SU-DHL-6 (cell line): ENCODE measurements at regions not wholly inside any gene's neighbourhood (a gene's known extent, or its start where the extent isn't known, plus 50 kb on each side); places are given as distances from the start of the nearest gene placed in this dataset.

Experiments used
- H2AFZ ChIP-seq: fragments of 200-600 bp; sonication (generic); 2 replicates; pipeline ENCODE4 v1.6.1; 2014; ENCODE audit warnings: low read depth, mild to moderate bottlenecking, moderate library complexity, mixed read lengths, antibody characterized with exemption, low read length; ENCODE audit not compliant: severe bottlenecking
- H3F3A ChIP-seq: fragments of 200-600 bp; shearing (Covaris generic); 2 replicates; pipeline ENCODE4 v1.6.0; 2016; ENCODE audit warnings: antibody characterized with exemption, mild to moderate bottlenecking; ENCODE audit not compliant: insufficient read depth
- H3K27ac ChIP-seq: fragments of 200-600 bp; sonication (generic); 2 replicates; pipeline ENCODE4 v1.5.1; 2016; ENCODE audit warnings: low read depth, mild to moderate bottlenecking, low read length, moderate library complexity, mixed read lengths
- H3K27me3 ChIP-seq: fragments of 200-600 bp; sonication (generic), shearing (Covaris generic); 2 replicates; pipeline ENCODE4 v1.6.0; 2014; ENCODE audit warnings: mild to moderate bottlenecking, low read length
- H3K36me3 ChIP-seq: fragments of 200-600 bp; sonication (generic); 2 replicates; pipeline ENCODE4 v1.6.1; 2014; ENCODE audit warnings: mild to moderate bottlenecking, low read length, mixed read lengths
- H3K4me2 ChIP-seq: fragments of 300-600, 200-600 bp; shearing (Covaris generic), sonication (generic); 2 replicates; pipeline ENCODE4 v1.6.0; 2014; ENCODE audit warnings: low read length, low read depth, mild to moderate bottlenecking; ENCODE audit not compliant: poor library complexity, severe bottlenecking
- H3K4me3 ChIP-seq: fragments of 200-600 bp; sonication (generic); 2 replicates; pipeline ENCODE4 v1.5.1; 2014; ENCODE audit warnings: antibody characterized with exemption, low read length, mild to moderate bottlenecking, mixed read lengths; ENCODE audit not compliant: insufficient read depth, poor library complexity, severe bottlenecking
- H3K79me2 ChIP-seq: fragments of 200-600 bp; sonication (generic); 2 replicates; pipeline ENCODE4 v1.6.1; 2014; ENCODE audit warnings: mild to moderate bottlenecking, low read length, moderate library complexity; ENCODE audit not compliant: insufficient read depth
- H3K9ac ChIP-seq: fragments of 200-600 bp; sonication (generic); 2 replicates; pipeline ENCODE4 v1.7.0; 2014; ENCODE audit warnings: mild to moderate bottlenecking, low read length
- H3K9me2 ChIP-seq: fragments of 200-600 bp; sonication (generic); replicated peaks from 2 replicates; pipeline ENCODE4 v1.6.1; 2014; ENCODE audit warnings: low read length; ENCODE audit not compliant: insufficient read depth
- H3K9me3 ChIP-seq: fragments of 200-600 bp; sonication (generic); 2 replicates; pipeline ENCODE4 v1.6.1; 2014; ENCODE audit warnings: low read length, mixed read lengths; ENCODE audit not compliant: insufficient read depth
- H4K20me1 ChIP-seq: fragments of 200-600 bp; sonication (generic); 2 replicates; pipeline ENCODE4 v1.6.1; 2014; ENCODE audit warnings: low read depth, mild to moderate bottlenecking, antibody characterized with exemption, low read length, moderate library complexity, mixed read lengths
- CTCF ChIP-seq: fragments of 200-600 bp; sonication (generic); IDR thresholded peaks from one replicate; pipeline ENCODE4 v1.5.1; 2017; ENCODE audit warnings: antibody characterized with exemption, mild to moderate bottlenecking, low read length, moderate library complexity; ENCODE audit not compliant: insufficient read depth, poor library complexity, severe bottlenecking
- EZH2phosphoT487 ChIP-seq: fragments of 200-600 bp; sonication (generic), shearing (Covaris generic); conservative IDR thresholded peaks from 2 replicates; pipeline ENCODE4 v1.6.1; 2018; ENCODE audit warnings: mild to moderate bottlenecking, antibody characterized with exemption, low read length, moderate library complexity, mixed read lengths

- Histone ChIP-seq H3F3A (no peaks in the 10 kb centered on the region), H3K9me2 (no peaks in the 10 kb centered on the region), H3K9ac (no peak overlapping the region), H2AFZ (no peak overlapping the region), H3K36me3 (no peaks in the 10 kb centered on the region), H3K4me2 (no peak overlapping the region), H3K9me3 (0 out of 2 replicates have a peak, but pooled peaks cover 4% of the 10 kb centered on the region), H3K4me3 (no peak overlapping the region), H4K20me1 (no peaks in the 10 kb centered on the region), H3K27ac (no peak overlapping the region), H3K79me2 (no peaks in the 10 kb centered on the region), H3K27me3 (no peaks in the 10 kb centered on the region)
- no peak for TF ChIP-seq CTCF
- TF ChIP-seq EZH2phosphoT487, result no peak
Measured at GRCh38 chr5:105816961-105817360, 1853.8 kb downstream of the EFNA5 start.

GRCh38 chr5:105812304-105812703, 1858.4 kb downstream of the EFNA5 start:
- Histone ChIP-seq H3K9ac (no peak overlapping the region), H3K9me3 (no peaks in the 10 kb centered on the region)

DNA sequence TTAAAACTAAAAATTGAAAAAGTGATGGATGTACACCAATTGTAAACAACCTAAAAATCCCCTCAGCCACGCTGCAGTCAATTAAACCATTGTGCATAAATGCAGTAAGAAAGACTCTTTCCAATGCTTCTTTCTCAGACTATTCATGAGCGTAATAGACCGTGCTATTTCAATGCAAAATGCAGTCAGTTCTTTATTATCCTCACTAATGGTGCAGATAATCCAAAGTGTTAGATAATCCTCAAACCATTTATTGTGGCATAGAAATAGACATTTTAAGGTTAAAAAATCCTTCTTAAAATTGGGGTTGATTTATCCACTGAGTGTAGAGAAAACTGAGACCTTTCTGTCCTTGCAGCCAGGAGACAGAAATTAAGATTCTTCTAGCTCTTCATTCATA, 1862.8 kb downstream of the EFNA5 start:
- H3K27me3 ChIP-seq, result no peaks in the 10 kb centered on the region
- no peak overlapping the region for H2AFZ ChIP-seq
- no peak overlapping the region for H3K9ac ChIP-seq
- no peak overlapping the region for H3K4me3 ChIP-seq
- no peaks in the 10 kb centered on the region for H3K36me3 ChIP-seq
- H3K9me3 ChIP-seq, result no peaks in the 10 kb centered on the region; the same call in 1 of the 2 replicates
- H3K4me2 ChIP-seq, result no peak overlapping the region
- H3F3A ChIP-seq, result no peaks in the 10 kb centered on the region
- no peaks in the 10 kb centered on the region for H3K9me2 ChIP-seq
- H4K20me1 ChIP-seq, result no peaks in the 10 kb centered on the region
- no peaks in the 10 kb centered on the region for H3K79me2 ChIP-seq
- TF ChIP-seq EZH2phosphoT487, result no peak
- TF ChIP-seq CTCF, result no peak
- no peak overlapping the region for H3K27ac ChIP-seq

More at GRCh38 chr5:105812304-105812703, 1858.4 kb downstream of the EFNA5 start:
- TF ChIP-seq EZH2phosphoT487 (no peak), CTCF (no peak)
- Histone ChIP-seq H2AFZ (no peak overlapping the region), H3K79me2 (no peaks in the 10 kb centered on the region), H3K9me2 (no peaks in the 10 kb centered on the region), H3K27me3 (no peaks in the 10 kb centered on the region), H4K20me1 (no peaks in the 10 kb centered on the region), H3K4me3 (no peak overlapping the region), H3K4me2 (no peak overlapping the region), H3K36me3 (no peaks in the 10 kb centered on the region), H3F3A (no peaks in the 10 kb centered on the region), H3K27ac (no peak overlapping the region)

GRCh38 chr5:105807290-105807689, 1863.4 kb downstream of the EFNA5 start:
- no peak overlapping the region for H2AFZ ChIP-seq
- no peaks in the 10 kb centered on the region; the same call in 1 of the 2 replicates for H3K9me3 ChIP-seq
- TF ChIP-seq EZH2phosphoT487 (no peak), CTCF (no peak)
- no peak overlapping the region for H3K9ac ChIP-seq
- H3K27ac ChIP-seq, result no peak overlapping the region
- H3K9me2 ChIP-seq, result no peaks in the 10 kb centered on the region
- H3K79me2 ChIP-seq, result no peaks in the 10 kb centered on the region
- H3K4me2 ChIP-seq, result no peak overlapping the region
- H3K36me3 ChIP-seq, result no peaks in the 10 kb centered on the region
- H3F3A ChIP-seq, result no peaks in the 10 kb centered on the region
- H3K4me3 ChIP-seq, result no peak overlapping the region
- H4K20me1 ChIP-seq, result no peaks in the 10 kb centered on the region
- H3K27me3 ChIP-seq, result no peaks in the 10 kb centered on the region
